ENCODE measurements at regions not wholly inside any gene's neighbourhood (a gene's known extent, or its start where the extent isn't known, plus 50 kb on each side); places are given as distances from the start of the nearest gene placed in this dataset.

DNA sequence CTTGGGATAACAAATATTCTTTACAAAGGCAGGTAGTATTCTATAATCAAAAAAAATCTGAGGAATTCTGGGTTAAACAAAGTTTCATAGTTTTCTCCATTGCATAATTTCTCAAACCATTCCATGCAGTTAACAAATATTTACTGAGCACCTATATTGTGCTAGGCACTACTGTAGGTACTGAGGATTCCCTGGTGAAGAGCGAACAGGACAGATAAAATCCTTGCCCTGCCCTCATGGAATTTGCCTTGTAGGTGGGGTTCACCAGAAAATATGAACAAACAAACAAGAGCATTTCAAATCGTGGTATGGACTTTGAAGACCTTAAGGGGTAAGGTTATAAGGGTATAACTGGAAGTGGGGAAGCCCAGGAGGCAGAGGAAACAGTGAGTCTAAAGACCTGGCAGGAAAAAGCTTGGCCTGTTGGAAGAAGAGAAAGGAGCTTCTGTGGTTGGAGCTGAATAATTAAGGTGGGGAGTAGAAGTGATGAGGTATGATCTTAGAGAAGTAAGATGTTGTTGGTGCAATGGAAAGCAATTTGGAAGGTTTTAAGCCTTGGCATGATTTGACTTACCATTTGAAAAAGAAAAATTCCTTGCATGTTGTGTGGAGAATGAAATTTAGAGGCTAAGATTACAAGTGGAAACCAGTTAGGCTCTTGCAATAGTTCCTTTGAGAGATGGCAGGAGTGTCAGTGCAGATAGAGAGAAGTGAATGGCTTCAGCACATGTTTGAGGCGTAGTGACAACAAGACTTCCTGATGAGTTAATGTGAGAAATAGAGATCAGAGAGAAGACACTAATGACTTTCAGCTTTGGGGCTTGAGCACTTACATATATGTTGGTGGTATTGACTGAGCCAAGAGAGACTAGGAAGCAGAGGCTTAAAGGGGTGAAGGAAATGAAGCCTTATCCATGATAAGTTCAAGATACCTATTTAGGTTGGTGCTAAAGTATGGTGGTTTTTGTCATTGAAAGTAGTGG is 55.7 kb upstream of the PICALM start:
- TF ChIP-seq, protein P1, sequence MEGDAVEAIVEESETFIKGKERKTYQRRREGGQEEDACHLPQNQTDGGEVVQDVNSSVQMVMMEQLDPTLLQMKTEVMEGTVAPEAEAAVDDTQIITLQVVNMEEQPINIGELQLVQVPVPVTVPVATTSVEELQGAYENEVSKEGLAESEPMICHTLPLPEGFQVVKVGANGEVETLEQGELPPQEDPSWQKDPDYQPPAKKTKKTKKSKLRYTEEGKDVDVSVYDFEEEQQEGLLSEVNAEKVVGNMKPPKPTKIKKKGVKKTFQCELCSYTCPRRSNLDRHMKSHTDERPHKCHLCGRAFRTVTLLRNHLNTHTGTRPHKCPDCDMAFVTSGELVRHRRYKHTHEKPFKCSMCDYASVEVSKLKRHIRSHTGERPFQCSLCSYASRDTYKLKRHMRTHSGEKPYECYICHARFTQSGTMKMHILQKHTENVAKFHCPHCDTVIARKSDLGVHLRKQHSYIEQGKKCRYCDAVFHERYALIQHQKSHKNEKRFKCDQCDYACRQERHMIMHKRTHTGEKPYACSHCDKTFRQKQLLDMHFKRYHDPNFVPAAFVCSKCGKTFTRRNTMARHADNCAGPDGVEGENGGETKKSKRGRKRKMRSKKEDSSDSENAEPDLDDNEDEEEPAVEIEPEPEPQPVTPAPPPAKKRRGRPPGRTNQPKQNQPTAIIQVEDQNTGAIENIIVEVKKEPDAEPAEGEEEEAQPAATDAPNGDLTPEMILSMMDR (IDR thresholded peaks at IDR 0.05; ENCODE audit: extremely low read depth, low read depth, low read length) = no peak
- no peak overlapping the region for H3K4me3 ChIP-seq (ENCODE audit: insufficient read depth, low read length)

DNA sequence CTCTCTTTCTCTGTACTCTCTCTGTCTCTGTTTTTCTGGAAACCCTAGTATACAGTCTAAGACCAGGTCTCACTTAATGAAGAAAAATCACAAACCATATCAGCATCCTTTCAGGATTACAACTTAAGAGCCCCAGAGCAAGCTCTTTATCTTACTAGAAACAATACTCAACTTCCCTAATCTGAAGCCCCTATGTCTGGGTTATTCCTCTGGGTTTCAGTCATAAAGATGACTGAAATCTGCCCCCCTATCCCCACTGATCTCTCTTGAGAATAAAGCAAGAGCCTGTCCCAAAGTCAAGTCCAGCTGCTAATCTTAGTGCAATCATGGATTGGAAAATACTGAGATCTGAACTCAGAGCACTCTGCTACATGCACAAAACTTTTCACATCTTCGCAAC is 53.9 kb upstream of the PICALM start:
- H3K4me2 ChIP-seq (ENCODE audit: insufficient read depth, low read length) = no peak overlapping the region
- H3K4me1 ChIP-seq (ENCODE audit: insufficient read depth, low read length) = peaks cover under 1% of the 10 kb centered on the region
- H3K9me3 ChIP-seq (ENCODE audit: low read depth, low read length) = no peaks in the 10 kb centered on the region
- H3K27me3 ChIP-seq (ENCODE audit: insufficient read depth, low read length) = no peaks in the 10 kb centered on the region
- TF ChIP-seq, protein P1 (IDR thresholded peaks at IDR 0.05; ENCODE audit: extremely low read depth, low read depth, low read length) = no peak
- H3K27ac ChIP-seq (ENCODE audit: low read depth, low read length) = no peak overlapping the region
- no peaks in the 10 kb centered on the region for H3K36me3 ChIP-seq (ENCODE audit: insufficient read depth, low read length)
- no peaks in the 10 kb centered on the region for H4K20me1 ChIP-seq (ENCODE audit: insufficient read depth, low read length)
- no peak for DNase-seq (ENCODE audit: insufficient read length, low spot score, missing footprints)
- H3K79me2 ChIP-seq (ENCODE audit: insufficient read depth, low read length) = no peaks in the 10 kb centered on the region
- H2AFZ ChIP-seq (ENCODE audit: low read length) = no peak overlapping the region
- no peak overlapping the region for H3K4me3 ChIP-seq (ENCODE audit: insufficient read depth, low read length)

More for the DNA sequence above, 55.7 kb upstream of the PICALM start:
- H2AFZ ChIP-seq (ENCODE audit: low read length) = no peak overlapping the region
- no peaks in the 10 kb centered on the region for H3K4me1 ChIP-seq (ENCODE audit: insufficient read depth, low read length)
- no peak for DNase-seq (ENCODE audit: insufficient read length, low spot score, missing footprints)
- H3K9me3 ChIP-seq (ENCODE audit: low read depth, low read length) = no peaks in the 10 kb centered on the region
- no peaks in the 10 kb centered on the region for H3K79me2 ChIP-seq (ENCODE audit: insufficient read depth, low read length)
- H3K36me3 ChIP-seq (ENCODE audit: insufficient read depth, low read length) = no peaks in the 10 kb centered on the region
- no peak overlapping the region for H3K27ac ChIP-seq (ENCODE audit: low read depth, low read length)
- no peak overlapping the region for H3K4me2 ChIP-seq (ENCODE audit: insufficient read depth, low read length)
- no peaks in the 10 kb centered on the region for H3K27me3 ChIP-seq (ENCODE audit: insufficient read depth, low read length)
- H4K20me1 ChIP-seq (ENCODE audit: insufficient read depth, low read length) = no peaks in the 10 kb centered on the region

DNA sequence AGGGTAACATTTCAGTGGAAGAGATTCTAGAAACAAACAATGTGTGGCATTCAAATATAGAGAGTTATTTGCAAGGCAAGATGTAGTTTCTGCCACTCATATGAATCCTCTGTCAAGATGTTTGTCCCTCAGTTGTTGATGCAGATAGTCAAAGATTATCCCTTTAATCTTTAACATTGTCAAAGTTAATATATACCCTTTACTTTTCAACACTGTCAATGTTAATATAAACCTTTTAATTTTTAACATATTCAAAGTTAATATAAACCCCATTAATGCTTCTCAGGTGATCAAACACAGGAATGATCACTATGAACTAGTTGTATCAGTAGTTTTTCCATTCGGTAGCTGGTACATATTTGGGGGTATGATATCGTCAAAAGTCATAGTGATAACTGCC is 51.9 kb upstream of the PICALM start:
- H3K79me2 ChIP-seq (ENCODE audit: insufficient read depth, low read length) = no peaks in the 10 kb centered on the region
- H3K27ac ChIP-seq (ENCODE audit: low read depth, low read length) = no peak overlapping the region
- no peak for DNase-seq (ENCODE audit: insufficient read length, low spot score, missing footprints)
- no peak overlapping the region for H3K4me2 ChIP-seq (ENCODE audit: insufficient read depth, low read length)
- H2AFZ ChIP-seq (ENCODE audit: low read length) = no peak overlapping the region
- H3K4me3 ChIP-seq (ENCODE audit: insufficient read depth, low read length) = no peak overlapping the region
- H3K4me1 ChIP-seq (ENCODE audit: insufficient read depth, low read length) = peaks cover 20% of the 10 kb centered on the region
- TF ChIP-seq, protein P1 (IDR thresholded peaks at IDR 0.05; ENCODE audit: extremely low read depth, low read depth, low read length) = no peak
- no peaks in the 10 kb centered on the region for H3K36me3 ChIP-seq (ENCODE audit: insufficient read depth, low read length)
- no peaks in the 10 kb centered on the region for H4K20me1 ChIP-seq (ENCODE audit: insufficient read depth, low read length)
- no peaks in the 10 kb centered on the region for H3K9me3 ChIP-seq (ENCODE audit: low read depth, low read length)
- no peaks in the 10 kb centered on the region for H3K27me3 ChIP-seq (ENCODE audit: insufficient read depth, low read length)

DNA sequence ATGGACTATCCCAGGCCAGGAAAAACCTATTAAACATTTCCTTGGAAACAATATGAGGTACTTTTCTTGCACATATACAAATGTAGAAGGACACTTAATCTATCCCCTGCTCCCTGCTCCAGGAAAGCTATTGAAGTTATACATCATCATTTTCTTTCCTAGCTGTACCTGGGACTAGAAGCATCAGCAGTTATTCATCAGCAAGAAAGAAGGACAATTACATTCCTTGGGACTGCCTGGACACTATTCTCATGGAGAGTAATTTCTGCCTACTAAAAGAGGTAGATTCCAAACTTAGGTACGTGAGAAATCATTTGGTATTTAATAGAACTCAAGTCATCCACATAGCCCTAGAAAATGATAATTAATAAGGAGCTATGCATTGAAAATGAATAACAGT is 51.0 kb upstream of the PICALM start:
- TF ChIP-seq, protein P1 (IDR thresholded peaks at IDR 0.05; ENCODE audit: extremely low read depth, low read depth, low read length) = no peak
- Histone ChIP-seq H3K4me2 (ENCODE audit: insufficient read depth, low read length) (no peak overlapping the region), H3K9me3 (ENCODE audit: low read depth, low read length) (no peaks in the 10 kb centered on the region), H3K4me3 (ENCODE audit: insufficient read depth, low read length) (no peak overlapping the region), H4K20me1 (ENCODE audit: insufficient read depth, low read length) (no peaks in the 10 kb centered on the region), H3K27me3 (ENCODE audit: insufficient read depth, low read length) (no peaks in the 10 kb centered on the region), H2AFZ (ENCODE audit: low read length) (no peak overlapping the region), H3K79me2 (ENCODE audit: insufficient read depth, low read length) (no peaks in the 10 kb centered on the region), H3K36me3 (ENCODE audit: insufficient read depth, low read length) (no peaks in the 10 kb centered on the region), H3K27ac (ENCODE audit: low read depth, low read length) (no peak overlapping the region), H3K4me1 (ENCODE audit: insufficient read depth, low read length) (peaks cover 25% of the 10 kb centered on the region)
- DNase-seq (ENCODE audit: insufficient read length, low spot score, missing footprints) = no peak

Measured in osteoblast (primary cell).